Prostate gland (tissue), 2 donors: ENCODE measurements at regions not wholly inside any gene's neighbourhood (a gene's known extent, or its start where the extent isn't known, plus 50 kb on each side); places are given as distances from the start of the nearest gene placed in this dataset.

Experiments
- POLR2A ChIP-seq: fragments of 450-650 bp; IDR thresholded peaks from one replicate; pipeline ENCODE4 v1.6.1; 2016; ENCODE audit warnings: antibody characterized with exemption, mild to moderate bottlenecking
- POLR2AphosphoS5 ChIP-seq: sonication (generic); formaldehyde crosslinking; IDR thresholded peaks from one replicate; pipeline ENCODE4 v1.6.1; 2017; ENCODE audit warnings: antibody characterized with exemption
- TF ChIP-seq, protein P1 (sequence below), 4 experiments: fragments of 200-600 bp in 2 of 4; fragments of 450-650 bp in 2 of 4; sonication (generic) in 2 of 4; IDR thresholded peaks; 1 replicate in 3 of 4; 2 replicates in 1 of 4; pipeline ENCODE4 v1.5.1; 2016 to 2019; ENCODE audit warnings: antibody characterized with exemption in 4 of 4, mild to moderate bottlenecking in 2 of 4, moderate library complexity in 2 of 4

DNA sequence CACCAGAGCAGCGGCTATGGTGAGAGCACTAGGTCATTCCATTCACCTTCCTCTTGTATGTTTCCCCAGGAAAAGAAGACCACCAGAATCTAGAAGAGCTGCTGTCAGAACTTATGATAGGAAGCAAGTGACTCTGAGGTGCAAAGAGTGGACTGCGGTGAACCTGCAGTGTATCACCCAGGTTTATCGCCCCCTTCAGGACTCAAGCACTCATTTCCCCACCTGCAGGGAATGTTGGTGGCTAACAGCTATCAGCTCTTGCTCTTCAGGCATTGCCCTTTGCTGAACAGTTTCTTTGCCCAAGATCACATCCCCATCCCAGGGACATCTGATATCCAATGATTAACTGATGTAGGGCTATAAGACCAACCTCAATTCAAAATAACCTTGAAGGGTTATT is 66.3 kb upstream of the IL6 start:
- TF ChIP-seq, protein P1, sequence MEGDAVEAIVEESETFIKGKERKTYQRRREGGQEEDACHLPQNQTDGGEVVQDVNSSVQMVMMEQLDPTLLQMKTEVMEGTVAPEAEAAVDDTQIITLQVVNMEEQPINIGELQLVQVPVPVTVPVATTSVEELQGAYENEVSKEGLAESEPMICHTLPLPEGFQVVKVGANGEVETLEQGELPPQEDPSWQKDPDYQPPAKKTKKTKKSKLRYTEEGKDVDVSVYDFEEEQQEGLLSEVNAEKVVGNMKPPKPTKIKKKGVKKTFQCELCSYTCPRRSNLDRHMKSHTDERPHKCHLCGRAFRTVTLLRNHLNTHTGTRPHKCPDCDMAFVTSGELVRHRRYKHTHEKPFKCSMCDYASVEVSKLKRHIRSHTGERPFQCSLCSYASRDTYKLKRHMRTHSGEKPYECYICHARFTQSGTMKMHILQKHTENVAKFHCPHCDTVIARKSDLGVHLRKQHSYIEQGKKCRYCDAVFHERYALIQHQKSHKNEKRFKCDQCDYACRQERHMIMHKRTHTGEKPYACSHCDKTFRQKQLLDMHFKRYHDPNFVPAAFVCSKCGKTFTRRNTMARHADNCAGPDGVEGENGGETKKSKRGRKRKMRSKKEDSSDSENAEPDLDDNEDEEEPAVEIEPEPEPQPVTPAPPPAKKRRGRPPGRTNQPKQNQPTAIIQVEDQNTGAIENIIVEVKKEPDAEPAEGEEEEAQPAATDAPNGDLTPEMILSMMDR (IDR thresholded peaks at IDR 0.05): no peak
- TF ChIP-seq POLR2A: no peak
- TF ChIP-seq POLR2AphosphoS5: no peak
